GM12878 (cell line): ENCODE measurements at regions not wholly inside any gene's neighbourhood (a gene's known extent, or its start where the extent isn't known, plus 50 kb on each side); places are given as distances from the start of the nearest gene placed in this dataset.

ENCODE experiments used
- EZH2 ChIP-seq: IDR thresholded peaks from 2 replicates; pipeline ENCODE4 v1.6.1; 2012; ENCODE audit warnings: low read depth, mild to moderate bottlenecking, control low read depth, inconsistent platforms, low read length, borderline replicate concordance; ENCODE audit not compliant: control insufficient read depth
- MTA3 ChIP-seq: IDR thresholded peaks from 2 replicates; pipeline ENCODE4 v1.6.1; 2012; ENCODE audit warnings: low read length, inconsistent platforms, borderline replicate concordance
- NR2C2 ChIP-seq: IDR thresholded peaks from 2 replicates; pipeline ENCODE4 v1.6.1; 2011; ENCODE audit warnings: borderline replicate concordance, low read depth; ENCODE audit not compliant: control insufficient read depth, insufficient read length
- POLR2A ChIP-seq: IDR thresholded peaks from 2 replicates; pipeline ENCODE4 v1.6.1; 2011; ENCODE audit warnings: low read depth, mild to moderate bottlenecking, low read length
- POLR2AphosphoS2 ChIP-seq: IDR thresholded peaks from 2 replicates; pipeline ENCODE4 v1.6.1; 2011; ENCODE audit warnings: low read depth, mild to moderate bottlenecking, low read length, improper control_type of control experiment, moderate library complexity
- SP1 ChIP-seq: IDR thresholded peaks from one replicate; pipeline ENCODE4 v1.6.1; 2011; ENCODE audit warnings: low read depth, low read length
- TCF12 ChIP-seq: IDR thresholded peaks from 2 replicates; pipeline ENCODE4 v1.6.1; 2011; ENCODE audit warnings: low read depth, mild to moderate bottlenecking, low read length
- TF ChIP-seq, protein P1 (sequence below): IDR thresholded peaks from 2 replicates; pipeline ENCODE4 v1.6.1; 2011; ENCODE audit warnings: low read depth, low read length, improper control_type of control experiment, borderline replicate concordance
- TF ChIP-seq, protein P2 (sequence below): fragments of 450-650 bp; IDR thresholded peaks from 2 replicates; pipeline ENCODE4 v1.6.1; 2017; ENCODE audit warnings: antibody characterized with exemption, mild to moderate bottlenecking, moderate library complexity
- TF ChIP-seq, protein P3 (sequence below), 3 experiments: IDR thresholded peaks in 2 of 3; conservative IDR thresholded peaks in 1 of 3; 2 replicates each; pipeline ENCODE4 v1.5.1; 2011; ENCODE audit warnings: low read depth in 3 of 3, low read length in 3 of 3, mild to moderate bottlenecking in 3 of 3, control low read depth in 2 of 3, moderate library complexity in 2 of 3, inconsistent platforms in 1 of 3, mixed read lengths in 1 of 3; ENCODE audit not compliant: control insufficient read depth in 2 of 3, insufficient read depth in 1 of 3; ENCODE audit errors: extremely low read depth in 1 of 3
- TF ChIP-seq, protein P4 (sequence below): fragments of 450-650 bp; IDR thresholded peaks from 2 replicates; pipeline ENCODE4 v1.6.1; 2017; ENCODE audit warnings: mild to moderate bottlenecking
- TF ChIP-seq, protein P5 (sequence below): IDR thresholded peaks from 2 replicates; pipeline ENCODE4 v1.6.1; 2012; ENCODE audit warnings: mild to moderate bottlenecking, low read depth, low read length
- TF ChIP-seq, protein P6 (sequence below): fragments of 450-650 bp; IDR thresholded peaks from 2 replicates; pipeline ENCODE4 v1.6.1; 2016; ENCODE audit warnings: mild to moderate bottlenecking

DNA sequence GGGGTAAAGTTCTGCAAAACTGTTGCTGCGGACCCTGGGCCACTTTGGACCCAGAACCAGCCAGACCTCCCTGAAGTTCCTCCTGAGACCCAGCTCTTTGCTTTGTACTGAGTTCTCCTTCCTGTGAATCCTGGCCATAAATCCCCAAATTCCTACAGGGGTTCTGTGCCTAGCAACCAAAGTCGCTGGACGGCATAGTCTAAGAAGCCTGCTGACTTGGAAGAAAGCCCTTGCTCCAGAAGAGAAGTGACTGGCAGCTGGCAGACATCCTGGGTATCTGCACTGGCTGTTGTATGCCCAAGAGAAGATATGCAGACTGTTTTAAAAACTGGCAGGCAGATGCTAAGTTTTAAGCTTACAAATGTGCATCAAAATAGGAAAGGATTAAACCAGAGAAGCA is 99.9 kb upstream of the SLC24A4 start:
- TF ChIP-seq NR2C2 (no peak), SP1 (no peak), POLR2AphosphoS2 (no peak), TCF12 (no peak), POLR2A (no peak), EZH2 (no peak), MTA3 (no peak)
- TF ChIP-seq, protein P1, sequence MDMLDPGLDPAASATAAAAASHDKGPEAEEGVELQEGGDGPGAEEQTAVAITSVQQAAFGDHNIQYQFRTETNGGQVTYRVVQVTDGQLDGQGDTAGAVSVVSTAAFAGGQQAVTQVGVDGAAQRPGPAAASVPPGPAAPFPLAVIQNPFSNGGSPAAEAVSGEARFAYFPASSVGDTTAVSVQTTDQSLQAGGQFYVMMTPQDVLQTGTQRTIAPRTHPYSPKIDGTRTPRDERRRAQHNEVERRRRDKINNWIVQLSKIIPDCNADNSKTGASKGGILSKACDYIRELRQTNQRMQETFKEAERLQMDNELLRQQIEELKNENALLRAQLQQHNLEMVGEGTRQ: no peak
- TF ChIP-seq, protein P2, sequence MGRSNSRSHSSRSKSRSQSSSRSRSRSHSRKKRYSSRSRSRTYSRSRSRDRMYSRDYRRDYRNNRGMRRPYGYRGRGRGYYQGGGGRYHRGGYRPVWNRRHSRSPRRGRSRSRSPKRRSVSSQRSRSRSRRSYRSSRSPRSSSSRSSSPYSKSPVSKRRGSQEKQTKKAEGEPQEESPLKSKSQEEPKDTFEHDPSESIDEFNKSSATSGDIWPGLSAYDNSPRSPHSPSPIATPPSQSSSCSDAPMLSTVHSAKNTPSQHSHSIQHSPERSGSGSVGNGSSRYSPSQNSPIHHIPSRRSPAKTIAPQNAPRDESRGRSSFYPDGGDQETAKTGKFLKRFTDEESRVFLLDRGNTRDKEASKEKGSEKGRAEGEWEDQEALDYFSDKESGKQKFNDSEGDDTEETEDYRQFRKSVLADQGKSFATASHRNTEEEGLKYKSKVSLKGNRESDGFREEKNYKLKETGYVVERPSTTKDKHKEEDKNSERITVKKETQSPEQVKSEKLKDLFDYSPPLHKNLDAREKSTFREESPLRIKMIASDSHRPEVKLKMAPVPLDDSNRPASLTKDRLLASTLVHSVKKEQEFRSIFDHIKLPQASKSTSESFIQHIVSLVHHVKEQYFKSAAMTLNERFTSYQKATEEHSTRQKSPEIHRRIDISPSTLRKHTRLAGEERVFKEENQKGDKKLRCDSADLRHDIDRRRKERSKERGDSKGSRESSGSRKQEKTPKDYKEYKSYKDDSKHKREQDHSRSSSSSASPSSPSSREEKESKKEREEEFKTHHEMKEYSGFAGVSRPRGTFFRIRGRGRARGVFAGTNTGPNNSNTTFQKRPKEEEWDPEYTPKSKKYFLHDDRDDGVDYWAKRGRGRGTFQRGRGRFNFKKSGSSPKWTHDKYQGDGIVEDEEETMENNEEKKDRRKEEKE: no peak
- TF ChIP-seq, protein P3, sequence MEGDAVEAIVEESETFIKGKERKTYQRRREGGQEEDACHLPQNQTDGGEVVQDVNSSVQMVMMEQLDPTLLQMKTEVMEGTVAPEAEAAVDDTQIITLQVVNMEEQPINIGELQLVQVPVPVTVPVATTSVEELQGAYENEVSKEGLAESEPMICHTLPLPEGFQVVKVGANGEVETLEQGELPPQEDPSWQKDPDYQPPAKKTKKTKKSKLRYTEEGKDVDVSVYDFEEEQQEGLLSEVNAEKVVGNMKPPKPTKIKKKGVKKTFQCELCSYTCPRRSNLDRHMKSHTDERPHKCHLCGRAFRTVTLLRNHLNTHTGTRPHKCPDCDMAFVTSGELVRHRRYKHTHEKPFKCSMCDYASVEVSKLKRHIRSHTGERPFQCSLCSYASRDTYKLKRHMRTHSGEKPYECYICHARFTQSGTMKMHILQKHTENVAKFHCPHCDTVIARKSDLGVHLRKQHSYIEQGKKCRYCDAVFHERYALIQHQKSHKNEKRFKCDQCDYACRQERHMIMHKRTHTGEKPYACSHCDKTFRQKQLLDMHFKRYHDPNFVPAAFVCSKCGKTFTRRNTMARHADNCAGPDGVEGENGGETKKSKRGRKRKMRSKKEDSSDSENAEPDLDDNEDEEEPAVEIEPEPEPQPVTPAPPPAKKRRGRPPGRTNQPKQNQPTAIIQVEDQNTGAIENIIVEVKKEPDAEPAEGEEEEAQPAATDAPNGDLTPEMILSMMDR (IDR thresholded peaks at IDR 0.05 in 2 of 3, conservative IDR thresholded peaks at IDR 0.05 in 1 of 3; ENCODE audit: control insufficient read depth in 2 of 3, extremely low read depth in 1 of 3, insufficient read depth in 1 of 3, low read depth in 3 of 3, low read length in 3 of 3): no peak
- TF ChIP-seq, protein P4, sequence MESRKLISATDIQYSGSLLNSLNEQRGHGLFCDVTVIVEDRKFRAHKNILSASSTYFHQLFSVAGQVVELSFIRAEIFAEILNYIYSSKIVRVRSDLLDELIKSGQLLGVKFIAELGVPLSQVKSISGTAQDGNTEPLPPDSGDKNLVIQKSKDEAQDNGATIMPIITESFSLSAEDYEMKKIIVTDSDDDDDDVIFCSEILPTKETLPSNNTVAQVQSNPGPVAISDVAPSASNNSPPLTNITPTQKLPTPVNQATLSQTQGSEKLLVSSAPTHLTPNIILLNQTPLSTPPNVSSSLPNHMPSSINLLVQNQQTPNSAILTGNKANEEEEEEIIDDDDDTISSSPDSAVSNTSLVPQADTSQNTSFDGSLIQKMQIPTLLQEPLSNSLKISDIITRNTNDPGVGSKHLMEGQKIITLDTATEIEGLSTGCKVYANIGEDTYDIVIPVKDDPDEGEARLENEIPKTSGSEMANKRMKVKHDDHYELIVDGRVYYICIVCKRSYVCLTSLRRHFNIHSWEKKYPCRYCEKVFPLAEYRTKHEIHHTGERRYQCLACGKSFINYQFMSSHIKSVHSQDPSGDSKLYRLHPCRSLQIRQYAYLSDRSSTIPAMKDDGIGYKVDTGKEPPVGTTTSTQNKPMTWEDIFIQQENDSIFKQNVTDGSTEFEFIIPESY: no peak
- TF ChIP-seq, protein P5, sequence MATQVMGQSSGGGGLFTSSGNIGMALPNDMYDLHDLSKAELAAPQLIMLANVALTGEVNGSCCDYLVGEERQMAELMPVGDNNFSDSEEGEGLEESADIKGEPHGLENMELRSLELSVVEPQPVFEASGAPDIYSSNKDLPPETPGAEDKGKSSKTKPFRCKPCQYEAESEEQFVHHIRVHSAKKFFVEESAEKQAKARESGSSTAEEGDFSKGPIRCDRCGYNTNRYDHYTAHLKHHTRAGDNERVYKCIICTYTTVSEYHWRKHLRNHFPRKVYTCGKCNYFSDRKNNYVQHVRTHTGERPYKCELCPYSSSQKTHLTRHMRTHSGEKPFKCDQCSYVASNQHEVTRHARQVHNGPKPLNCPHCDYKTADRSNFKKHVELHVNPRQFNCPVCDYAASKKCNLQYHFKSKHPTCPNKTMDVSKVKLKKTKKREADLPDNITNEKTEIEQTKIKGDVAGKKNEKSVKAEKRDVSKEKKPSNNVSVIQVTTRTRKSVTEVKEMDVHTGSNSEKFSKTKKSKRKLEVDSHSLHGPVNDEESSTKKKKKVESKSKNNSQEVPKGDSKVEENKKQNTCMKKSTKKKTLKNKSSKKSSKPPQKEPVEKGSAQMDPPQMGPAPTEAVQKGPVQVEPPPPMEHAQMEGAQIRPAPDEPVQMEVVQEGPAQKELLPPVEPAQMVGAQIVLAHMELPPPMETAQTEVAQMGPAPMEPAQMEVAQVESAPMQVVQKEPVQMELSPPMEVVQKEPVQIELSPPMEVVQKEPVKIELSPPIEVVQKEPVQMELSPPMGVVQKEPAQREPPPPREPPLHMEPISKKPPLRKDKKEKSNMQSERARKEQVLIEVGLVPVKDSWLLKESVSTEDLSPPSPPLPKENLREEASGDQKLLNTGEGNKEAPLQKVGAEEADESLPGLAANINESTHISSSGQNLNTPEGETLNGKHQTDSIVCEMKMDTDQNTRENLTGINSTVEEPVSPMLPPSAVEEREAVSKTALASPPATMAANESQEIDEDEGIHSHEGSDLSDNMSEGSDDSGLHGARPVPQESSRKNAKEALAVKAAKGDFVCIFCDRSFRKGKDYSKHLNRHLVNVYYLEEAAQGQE: no peak
- TF ChIP-seq, protein P6, sequence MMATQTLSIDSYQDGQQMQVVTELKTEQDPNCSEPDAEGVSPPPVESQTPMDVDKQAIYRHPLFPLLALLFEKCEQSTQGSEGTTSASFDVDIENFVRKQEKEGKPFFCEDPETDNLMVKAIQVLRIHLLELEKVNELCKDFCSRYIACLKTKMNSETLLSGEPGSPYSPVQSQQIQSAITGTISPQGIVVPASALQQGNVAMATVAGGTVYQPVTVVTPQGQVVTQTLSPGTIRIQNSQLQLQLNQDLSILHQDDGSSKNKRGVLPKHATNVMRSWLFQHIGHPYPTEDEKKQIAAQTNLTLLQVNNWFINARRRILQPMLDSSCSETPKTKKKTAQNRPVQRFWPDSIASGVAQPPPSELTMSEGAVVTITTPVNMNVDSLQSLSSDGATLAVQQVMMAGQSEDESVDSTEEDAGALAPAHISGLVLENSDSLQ: no peak
